Heart left ventricle (tissue), 13 donors: ENCODE measurements at regions not wholly inside any gene's neighbourhood (a gene's known extent, or its start where the extent isn't known, plus 50 kb on each side); places are given as distances from the start of the nearest gene placed in this dataset.

Experiments used
- CTCF ChIP-seq, 12 donors: fragments of 200-600 bp; sonication (generic) in 4 of 12; IDR thresholded peaks; one replicate each; pipeline versions ENCODE4 v1.5.0 to v1.8.0; 2018 to 2022; ENCODE audit warnings: antibody characterized with exemption in 12 of 12, mild to moderate bottlenecking in 5 of 12
- POLR2A ChIP-seq, 2 donors: fragments of 450-650 bp; IDR thresholded peaks; one replicate each; pipeline ENCODE4 v1.6.1; 2017; ENCODE audit warnings: antibody characterized with exemption in 2 of 2, mild to moderate bottlenecking in 2 of 2, moderate library complexity in 2 of 2
- donor health status: ischemic (EF 13 %, LVEDD 7.1; RV severe dilation, severe dysfunction).
- donor health status: DM: no; HTN: yes; CAD: no.
- donor health status: DM: no; HTN: no; CAD: no.
- donor health status: ischemic (EF 25% LVEDD 6.9; RV normal size, moderate dysfunction).
- donor health status: ischemic (EF 25% LVEDD 5.7; RV mildly dilated, moderate dysfunction).
- donor health status: ischemic (EF 35%, LVEDD 5.7; RV mildly dilated, moderate dysfunction).
- donor health status: nonischemic (EF 11% LVEDD 7.7; RV severe dilation, severe dysfunction).
- donor health status: DM: yes; HTN: yes; CAD: no.
- donor health status: PGD.
- donor health status: ischemic (EF 29% LVEDD 5.4; RV normal size, mild dysfunction).
- donor health status: nonischemic (EF 23%, LVEDD 6.1; RV moderate dilation, normal function).

DNA sequence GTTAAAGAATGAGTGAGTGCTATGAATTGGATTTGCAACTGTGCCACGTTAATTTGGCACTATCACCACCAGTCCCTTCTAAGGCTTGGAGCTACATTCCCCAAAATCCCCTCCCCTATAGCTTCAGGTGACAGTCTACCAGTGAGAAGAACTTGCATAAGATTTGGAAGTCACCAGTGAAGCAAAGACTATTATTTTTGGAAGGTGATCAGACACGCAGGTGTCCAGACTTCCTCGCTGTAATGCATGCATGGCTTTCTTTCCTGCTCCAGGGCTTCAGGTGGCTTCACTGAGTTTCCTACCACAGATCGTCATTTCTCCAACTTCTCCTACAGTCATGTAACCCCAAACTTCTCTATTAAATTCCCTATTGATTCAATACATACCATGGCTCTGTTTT, 61.4 kb downstream of the SLC41A2 start:
- TF ChIP-seq CTCF (IDR thresholded peaks at IDR 0.05) (no peak), POLR2A (IDR thresholded peaks at IDR 0.05) (no peak)
